NT2/D1 (cell line): ENCODE measurements at regions not wholly inside any gene's neighbourhood (a gene's known extent, or its start where the extent isn't known, plus 50 kb on each side); places are given as distances from the start of the nearest gene placed in this dataset.

ENCODE experiments used
- YY1 ChIP-seq: IDR thresholded peaks from 2 replicates; pipeline ENCODE4 v1.6.1; 2011; ENCODE audit not compliant: insufficient read length, insufficient read depth
- ZNF274 ChIP-seq: IDR thresholded peaks from 2 replicates; pipeline ENCODE4 v1.6.1; 2011; ENCODE audit warnings: mild to moderate bottlenecking, low read depth, low read length

DNA sequence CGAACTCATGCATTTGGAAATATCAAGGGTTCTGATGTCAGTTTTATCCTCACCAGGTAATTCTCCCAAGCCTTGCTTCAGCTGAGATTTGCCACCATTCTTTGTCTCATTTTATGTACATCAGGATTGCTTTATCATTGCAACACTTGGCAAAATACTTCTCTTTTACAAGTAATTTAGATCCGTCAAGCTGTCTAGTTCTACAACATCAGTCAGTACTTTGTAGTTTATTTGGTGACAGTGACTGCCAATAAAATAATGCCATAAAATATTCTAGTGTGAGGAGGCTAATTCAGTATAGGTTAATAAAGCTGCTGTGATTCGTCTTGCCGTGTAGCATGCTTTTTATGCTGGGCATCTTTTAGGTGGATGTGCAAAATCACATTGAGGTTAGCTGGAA lies 565.3 kb upstream of the SGO1 start:
- TF ChIP-seq YY1, result no peak
- no peak for TF ChIP-seq ZNF274
